Neural progenitor cell (in vitro differentiated cells): ENCODE measurements at regions not wholly inside any gene's neighbourhood (a gene's known extent, or its start where the extent isn't known, plus 50 kb on each side); places are given as distances from the start of the nearest gene placed in this dataset.

Experiments
- DNase-seq: peaks from one replicate; pipeline ENCODE4 v3.0.0-alpha.2; 2016; ENCODE audit warnings: low spot score
- H2AFZ ChIP-seq: fragments of 200-600 bp; sonication (generic); replicated peaks from 2 replicates; pipeline ENCODE4 v1.6.1; 2016; ENCODE audit warnings: antibody characterized with exemption
- H3F3A ChIP-seq: fragments of 200-600 bp; sonication (generic); 2 replicates; pipeline ENCODE4 v1.6.1; 2016; ENCODE audit warnings: antibody characterized with exemption, low read depth
- H3K27ac ChIP-seq: fragments of 200-600 bp; sonication (generic); 2 replicates; pipeline ENCODE4 v1.5.1; 2016; ENCODE audit warnings: mild to moderate bottlenecking
- H3K27me3 ChIP-seq: fragments of 200-600 bp; sonication (generic); 2 replicates; pipeline ENCODE4 v1.6.1; 2016; ENCODE audit warnings: mild to moderate bottlenecking, moderate library complexity
- H3K36me3 ChIP-seq: fragments of 200-600 bp; sonication (generic); 2 replicates; pipeline ENCODE4 v1.5.1; 2016
- H3K4me1 ChIP-seq: fragments of 200-600 bp; sonication (generic); 2 replicates; pipeline ENCODE4 v1.6.1; 2016; ENCODE audit warnings: mixed run types
- H3K4me2 ChIP-seq: fragments of 200-600 bp; sonication (generic); 2 replicates; pipeline ENCODE4 v1.6.1; 2016
- H3K4me3 ChIP-seq: fragments of 200-600 bp; sonication (generic); 2 replicates; pipeline ENCODE4 v1.5.1; 2016
- H3K79me2 ChIP-seq: fragments of 200-600 bp; sonication (generic); 2 replicates; pipeline ENCODE4 v1.6.1; 2016; ENCODE audit warnings: low read depth
- H3K9ac ChIP-seq: fragments of 200-600 bp; sonication (generic); 2 replicates; pipeline ENCODE4 v1.6.1; 2016
- H3K9me3 ChIP-seq: fragments of 200-600 bp; sonication (generic); 2 replicates; pipeline ENCODE4 v1.5.1; 2016; ENCODE audit warnings: low read depth
- H4K20me1 ChIP-seq: fragments of 200-600 bp; sonication (generic); 2 replicates; pipeline ENCODE4 v1.6.1; 2016; ENCODE audit warnings: low read depth
- H3K27ac Mint-ChIP-seq: 3 replicates; pipeline ENCODE4 v1.8.0; 2021; ENCODE audit warnings: mixed read lengths
- H3K27me3 Mint-ChIP-seq: 2 replicates; pipeline ENCODE4 v1.8.0; 2022; ENCODE audit warnings: low read depth, mild to moderate bottlenecking, inconsistent platforms, moderate library complexity, mixed read lengths; ENCODE audit not compliant: insufficient read depth
- H3K36me3 Mint-ChIP-seq: 3 replicates; pipeline ENCODE4 v1.8.0; 2021; ENCODE audit warnings: mixed read lengths
- H3K4me1 Mint-ChIP-seq: 3 replicates; pipeline ENCODE4 v1.8.0; 2021; ENCODE audit warnings: mixed read lengths
- H3K4me3 Mint-ChIP-seq: 3 replicates; pipeline ENCODE4 v1.8.0; 2021; ENCODE audit warnings: mild to moderate bottlenecking, moderate library complexity, mixed read lengths
- H3K9me3 Mint-ChIP-seq: 3 replicates; pipeline ENCODE4 v1.8.0; 2020; ENCODE audit warnings: mixed read lengths
- CTCF ChIP-seq: fragments of 200-600 bp; sonication (generic); IDR thresholded peaks from 2 replicates; pipeline ENCODE4 v1.5.1; 2017; ENCODE audit warnings: antibody characterized with exemption, mild to moderate bottlenecking
- EZH2 ChIP-seq: fragments of 200-600 bp; sonication (generic); IDR thresholded peaks from 2 replicates; pipeline ENCODE4 v1.6.1; 2017; ENCODE audit warnings: antibody characterized with exemption, mild to moderate bottlenecking, moderate library complexity
- EZH2phosphoT487 ChIP-seq: fragments of 200-600 bp; sonication (generic); IDR thresholded peaks from 2 replicates; pipeline ENCODE4 v1.6.1; 2017; ENCODE audit warnings: antibody characterized with exemption

DNA sequence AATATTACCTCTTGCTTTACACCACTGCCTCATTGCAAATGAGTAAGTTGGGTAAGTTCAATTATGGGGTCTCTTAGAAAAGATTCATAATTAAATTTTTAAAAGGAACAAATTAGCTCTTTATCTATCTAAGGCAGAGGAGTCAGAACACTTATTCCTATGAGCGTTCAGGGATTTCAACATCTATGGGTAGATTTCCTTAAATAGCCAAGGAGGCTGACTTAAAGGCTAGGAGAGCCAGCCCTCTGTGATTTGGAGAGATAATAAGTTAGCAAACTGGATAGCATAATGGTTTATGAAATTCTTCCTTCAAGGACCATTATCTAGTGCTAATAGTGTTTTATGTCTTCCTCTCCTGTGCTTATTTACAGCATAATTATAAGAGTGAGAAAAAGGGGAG, 387.7 kb downstream of the STK39 start:
- Histone ChIP-seq H3K4me1 (peaks cover 35% of the 10 kb centered on the region), H3K9me3 (no peaks in the 10 kb centered on the region), H3K27me3 (no peaks in the 10 kb centered on the region), H3K4me2 (no peak overlapping the region), H3K9ac (no peak overlapping the region), H3K36me3 (no peaks in the 10 kb centered on the region), H3K27ac (no peak overlapping the region), H4K20me1 (no peaks in the 10 kb centered on the region), H3K79me2 (no peaks in the 10 kb centered on the region), H2AFZ (no peak overlapping the region), H3K4me3 (no peak overlapping the region), H3F3A (peaks cover 19% of the 10 kb centered on the region)
- H3K4me3 Mint-ChIP-seq: no peak overlapping the region
- DNase-seq: no peak
- TF ChIP-seq EZH2phosphoT487 (no peak), CTCF (no peak), EZH2 (no peak)
- H3K36me3 Mint-ChIP-seq: no peaks in the 10 kb centered on the region
- no peaks in the 10 kb centered on the region for H3K27me3 Mint-ChIP-seq
- H3K27ac Mint-ChIP-seq: no peak overlapping the region
- no peaks in the 10 kb centered on the region for H3K4me1 Mint-ChIP-seq
- H3K9me3 Mint-ChIP-seq: no peaks in the 10 kb centered on the region

DNA sequence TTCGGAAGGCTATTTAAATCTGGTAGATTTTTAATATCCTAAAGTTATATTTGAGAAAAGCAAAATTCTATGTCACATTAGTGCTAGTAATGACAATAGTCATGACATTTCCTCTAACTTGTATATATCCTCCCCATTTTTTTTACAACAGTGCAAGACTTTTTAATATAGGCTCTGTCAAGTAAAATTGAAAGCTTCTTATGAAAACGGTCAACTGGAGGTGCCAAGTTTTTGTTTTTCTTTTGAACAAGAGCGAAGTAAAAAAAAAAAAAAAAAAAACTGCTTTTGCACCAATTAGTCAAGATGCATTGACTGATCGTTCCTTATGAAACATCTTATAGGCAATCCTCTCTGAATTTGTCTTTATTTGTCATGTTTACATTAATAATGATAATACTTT, 389.3 kb downstream of the STK39 start:
- H3K27me3 Mint-ChIP-seq: no peaks in the 10 kb centered on the region
- TF ChIP-seq EZH2: no peak
- no peak for TF ChIP-seq EZH2phosphoT487
- TF ChIP-seq CTCF: no peak
- no peaks in the 10 kb centered on the region for H3K4me1 Mint-ChIP-seq
- Histone ChIP-seq H3K4me3 (no peak overlapping the region), H3K4me2 (no peak overlapping the region), H3K9me3 (no peaks in the 10 kb centered on the region), H3K27me3 (no peaks in the 10 kb centered on the region), H3K36me3 (no peaks in the 10 kb centered on the region), H2AFZ (no peak overlapping the region), H3K27ac (no peak overlapping the region), H3F3A (peaks cover 19% of the 10 kb centered on the region), H3K9ac (no peak overlapping the region), H3K79me2 (no peaks in the 10 kb centered on the region), H3K4me1 (peaks cover 35% of the 10 kb centered on the region), H4K20me1 (no peaks in the 10 kb centered on the region)
- H3K9me3 Mint-ChIP-seq: no peaks in the 10 kb centered on the region
- H3K36me3 Mint-ChIP-seq: no peaks in the 10 kb centered on the region
- no peak overlapping the region for H3K4me3 Mint-ChIP-seq
- no peak overlapping the region for H3K27ac Mint-ChIP-seq
- no peak for DNase-seq

- Histone ChIP-seq H3K4me3 (no peak overlapping the region), H3K27me3 (no peaks in the 10 kb centered on the region), H3K9me3 (no peaks in the 10 kb centered on the region), H3K9ac (no peak overlapping the region), H4K20me1 (no peaks in the 10 kb centered on the region), H3K27ac (no peak overlapping the region), H2AFZ (no peak overlapping the region), H3F3A (peaks cover 19% of the 10 kb centered on the region), H3K36me3 (no peaks in the 10 kb centered on the region), H3K4me1 (peaks cover 35% of the 10 kb centered on the region), H3K79me2 (no peaks in the 10 kb centered on the region), H3K4me2 (no peak overlapping the region)
- H3K9me3 Mint-ChIP-seq: no peaks in the 10 kb centered on the region
- TF ChIP-seq EZH2 (no peak), EZH2phosphoT487 (no peak), CTCF (no peak)
- no peak for DNase-seq
- no peak overlapping the region for H3K27ac Mint-ChIP-seq
- no peaks in the 10 kb centered on the region for H3K4me1 Mint-ChIP-seq
- H3K36me3 Mint-ChIP-seq: no peaks in the 10 kb centered on the region
- no peaks in the 10 kb centered on the region for H3K27me3 Mint-ChIP-seq
- H3K4me3 Mint-ChIP-seq: no peak overlapping the region
These were observed 390.0 kb downstream of the STK39 start for GRCh38 chr2:167857416-167857815.

DNA sequence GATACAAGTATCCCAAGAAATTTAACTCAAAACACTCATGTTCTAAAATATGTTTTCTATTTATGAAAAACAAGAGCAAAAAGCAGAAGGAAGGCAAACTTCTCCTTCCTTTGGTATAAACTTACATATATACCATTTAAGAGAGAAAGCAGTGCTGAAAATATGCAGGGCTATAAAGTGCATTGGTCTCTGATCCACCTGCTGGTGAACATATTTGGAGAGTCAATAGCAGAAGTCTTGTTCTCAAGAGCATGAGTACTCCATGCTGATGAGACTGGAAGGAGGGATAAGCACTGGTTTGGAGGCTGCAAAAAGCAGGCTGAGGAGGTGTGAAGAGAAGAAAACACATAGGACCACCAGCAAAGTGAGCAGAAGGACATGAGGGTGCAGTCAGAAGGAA, 391.2 kb downstream of the STK39 start:
- Mint-ChIP-seq H3K9me3 (no peaks in the 10 kb centered on the region), H3K27ac (no peak overlapping the region)
- H3K36me3 ChIP-seq: no peaks in the 10 kb centered on the region

More for the DNA sequence above, 391.2 kb downstream of the STK39 start:
- Mint-ChIP-seq H3K4me1 (no peaks in the 10 kb centered on the region), H3K27me3 (no peaks in the 10 kb centered on the region), H3K36me3 (no peaks in the 10 kb centered on the region), H3K4me3 (no peak overlapping the region)
- no peak overlapping the region for H2AFZ ChIP-seq
- no peak overlapping the region for H3K4me2 ChIP-seq
- no peak overlapping the region for H3K4me3 ChIP-seq
- H4K20me1 ChIP-seq: no peaks in the 10 kb centered on the region
- H3K9me3 ChIP-seq: no peaks in the 10 kb centered on the region
- peaks cover 33% of the 10 kb centered on the region for H3K4me1 ChIP-seq
- H3K27me3 ChIP-seq: no peaks in the 10 kb centered on the region
- no peak overlapping the region for H3K9ac ChIP-seq
- TF ChIP-seq CTCF (no peak), EZH2 (no peak)
- H3K27ac ChIP-seq: no peak overlapping the region
- DNase-seq: no peak
- peaks cover 12% of the 10 kb centered on the region for H3F3A ChIP-seq
- no peaks in the 10 kb centered on the region for H3K79me2 ChIP-seq
